Skeletal muscle tissue (tissue), 3 donors: ENCODE measurements at regions not wholly inside any gene's neighbourhood (a gene's known extent, or its start where the extent isn't known, plus 50 kb on each side); places are given as distances from the start of the nearest gene placed in this dataset.
A peak's percentile ranks its signal among the peaks of the same experiment; 100 is the strongest.

Source experiments
- H3K27ac ChIP-seq: one replicate; pipeline ENCODE4 v1.7.0; 2013; ENCODE audit warnings: mild to moderate bottlenecking, low read depth, low read length, inconsistent platforms
- H3K27me3 ChIP-seq, 3 donors: one replicate each; pipeline ENCODE4 v1.7.0; 2013; ENCODE audit warnings: low read length in 3 of 3; ENCODE audit not compliant: control insufficient read depth in 3 of 3, insufficient read depth in 3 of 3
- H3K36me3 ChIP-seq, 3 donors: one replicate each; pipeline ENCODE4 v1.7.0; 2013; ENCODE audit warnings: low read length in 3 of 3; ENCODE audit not compliant: control insufficient read depth in 3 of 3, insufficient read depth in 3 of 3
- H3K4me1 ChIP-seq, 3 donors: one replicate each; pipeline ENCODE4 v1.7.0; 2013; ENCODE audit warnings: low read length in 3 of 3, mild to moderate bottlenecking in 3 of 3; ENCODE audit not compliant: control insufficient read depth in 3 of 3, insufficient read depth in 3 of 3
- H3K4me3 ChIP-seq, 3 donors: one replicate each; pipeline ENCODE4 v1.7.0; 2013; ENCODE audit warnings: low read length in 3 of 3
- H3K9ac ChIP-seq, 3 donors: one replicate each; pipeline ENCODE4 v1.7.0; 2013; ENCODE audit warnings: low read length in 3 of 3, mild to moderate bottlenecking in 3 of 3, moderate library complexity in 2 of 3, low read depth in 1 of 3
- H3K9me3 ChIP-seq, 3 donors: one replicate each; pipeline ENCODE4 v1.7.0; 2013; ENCODE audit warnings: low read length in 3 of 3; ENCODE audit not compliant: control insufficient read depth in 3 of 3
- donor health status: Osteomylitis.

DNA sequence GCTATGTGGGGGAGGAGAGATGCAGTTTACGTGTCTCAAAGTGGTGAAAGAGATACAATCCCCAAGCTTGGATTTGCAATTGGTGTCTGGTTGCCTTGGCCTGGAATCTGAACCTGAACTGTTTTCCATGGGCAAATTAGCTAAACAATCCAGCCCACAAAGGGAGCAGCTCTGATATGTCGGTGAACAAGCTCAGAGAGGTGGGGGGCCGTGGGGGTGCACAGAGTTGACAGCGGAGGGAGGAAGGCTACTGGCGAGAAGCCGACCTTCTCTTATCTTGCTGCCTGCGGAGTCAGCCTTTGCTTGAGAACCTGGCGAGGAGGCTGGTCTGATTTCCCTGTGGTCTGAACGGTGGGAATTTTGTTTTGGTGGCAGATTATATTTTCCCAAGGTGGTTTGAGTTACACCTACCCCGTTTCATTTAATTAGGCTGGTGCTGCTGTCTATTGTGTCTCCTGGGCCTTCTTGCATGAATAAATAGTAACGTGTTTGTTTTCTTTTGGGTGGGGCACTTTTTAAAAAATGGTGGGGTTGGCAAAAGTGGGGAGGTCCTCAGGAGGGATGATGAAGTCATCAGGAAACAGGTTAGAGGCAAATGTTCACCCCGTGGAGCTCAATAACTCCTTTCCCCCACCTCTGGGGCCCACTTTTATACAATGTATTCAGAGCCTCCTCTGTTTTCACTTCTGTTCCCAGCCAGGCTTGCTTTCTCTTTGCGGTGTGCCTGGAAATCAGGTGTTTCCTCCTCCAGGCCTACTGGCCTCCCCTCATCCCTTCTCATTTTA is 80.9 kb upstream of the IGFBP5 start:
- Histone ChIP-seq H3K9ac (peak overlapping the region in 2 of 3 donors; percentile 11 to 62), H3K4me1 (peaks cover 32 to 42% (median 36%) of the 10 kb centered on the region in 3 donors), H3K27ac (peak overlapping the region; percentile 99), H3K36me3 (no peaks in the 10 kb centered on the region), H3K27me3 (no peaks in the 10 kb centered on the region), H3K4me3 (no peak overlapping the region), H3K9me3 (peaks cover 0 to 2% (median 1%) of the 10 kb centered on the region in 3 donors)

DNA sequence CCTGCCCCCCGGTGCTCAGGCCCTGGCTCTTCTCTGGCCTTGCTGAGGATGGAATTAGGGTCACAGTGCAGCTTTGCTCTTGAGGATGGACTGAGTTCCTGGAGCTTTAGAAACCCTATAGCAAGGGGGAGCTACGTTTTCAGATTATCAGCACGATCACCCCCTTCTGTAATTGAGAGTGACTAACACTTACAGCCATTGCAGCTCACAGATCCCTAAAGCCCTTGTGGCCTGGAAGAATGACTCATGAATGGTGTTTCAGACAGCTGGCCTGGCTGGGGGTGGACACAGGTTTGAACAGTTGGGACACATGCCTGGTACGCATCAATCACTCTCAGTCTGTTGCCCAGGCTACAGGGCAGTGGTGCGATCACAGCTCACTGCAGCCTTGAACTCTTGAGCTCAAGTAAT is 79.7 kb upstream of the IGFBP5 start:
- Histone ChIP-seq H3K36me3 (no peaks in the 10 kb centered on the region), H3K4me1 (peaks cover 32 to 42% (median 36%) of the 10 kb centered on the region in 3 donors), H3K27me3 (no peaks in the 10 kb centered on the region), H3K9me3 (peaks cover 0 to 2% (median 2%) of the 10 kb centered on the region in 3 donors), H3K9ac (peak overlapping the region; percentile 60 to 83 (median 75)), H3K27ac (peak overlapping the region; percentile 99), H3K4me3 (peak overlapping the region; percentile 40 to 60 (median 45))

- Histone ChIP-seq H3K4me3 (peak overlapping the region; percentile 40 to 60 (median 45)), H3K36me3 (no peaks in the 10 kb centered on the region), H3K4me1 (peaks cover 32 to 42% (median 36%) of the 10 kb centered on the region in 3 donors), H3K27me3 (no peaks in the 10 kb centered on the region), H3K9ac (peak overlapping the region; percentile 60 to 83 (median 75)), H3K27ac (peak overlapping the region; percentile 99), H3K9me3 (peaks cover 0 to 2% (median 2%) of the 10 kb centered on the region in 3 donors)
Measured at GRCh38 chr2:216774620-216775019, 79.3 kb upstream of the IGFBP5 start.

DNA sequence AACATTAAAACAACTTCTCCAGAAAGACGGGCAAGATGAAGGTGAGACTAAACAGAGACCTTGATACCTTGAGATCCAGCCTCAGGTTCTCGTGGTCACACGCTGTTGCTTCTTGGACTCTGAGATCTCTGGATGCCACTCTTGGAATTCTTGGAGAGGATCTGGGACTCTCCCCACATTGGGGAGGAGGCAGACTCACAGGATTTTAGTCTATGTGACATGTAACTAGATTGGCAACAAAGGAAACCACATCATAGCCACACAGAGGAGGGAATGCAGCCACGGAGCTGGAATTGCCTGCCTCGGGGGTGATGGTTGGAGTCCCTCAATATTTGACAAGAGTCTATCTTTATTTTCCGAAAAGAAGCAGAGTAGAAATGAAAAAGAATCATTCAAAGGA is 78.8 kb upstream of the IGFBP5 start:
- H3K27ac ChIP-seq: peak overlapping the region; percentile 99
- H3K27me3 ChIP-seq: no peaks in the 10 kb centered on the region
- H3K4me3 ChIP-seq: peak overlapping the region in 2 of 3 donors; percentile 45 to 60
- peaks cover 0 to 2% (median 2%) of the 10 kb centered on the region in 3 donors for H3K9me3 ChIP-seq
- H3K4me1 ChIP-seq: peaks cover 32 to 42% (median 36%) of the 10 kb centered on the region in 3 donors
- no peaks in the 10 kb centered on the region for H3K36me3 ChIP-seq
- H3K9ac ChIP-seq: peak overlapping the region; percentile 45 to 83 (median 63)

DNA sequence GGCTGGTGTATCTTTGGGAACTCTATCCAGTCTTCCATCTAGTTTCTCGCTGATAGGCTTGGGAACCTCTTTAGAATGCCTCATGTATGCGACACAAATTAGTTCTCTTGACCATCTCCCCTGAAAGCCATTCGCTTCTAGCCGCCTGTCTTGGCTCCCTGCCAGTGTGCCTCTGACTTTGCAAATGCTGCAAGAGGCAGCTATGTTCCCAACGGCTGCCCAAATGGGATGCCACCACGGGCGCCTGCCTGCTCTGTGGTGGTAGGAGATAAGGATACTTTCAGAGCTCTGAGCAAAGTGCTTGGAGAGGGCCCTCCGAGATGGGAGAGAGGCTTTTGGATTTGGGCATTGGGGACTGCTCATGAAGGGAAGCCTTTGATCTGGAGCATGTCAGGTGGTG is 77.7 kb upstream of the IGFBP5 start:
- peak overlapping the region in 1 of 3 donors; percentile 45 for H3K9ac ChIP-seq
- no peaks in the 10 kb centered on the region for H3K27me3 ChIP-seq
- peaks cover 32 to 42% (median 36%) of the 10 kb centered on the region in 3 donors for H3K4me1 ChIP-seq
- H3K36me3 ChIP-seq: no peaks in the 10 kb centered on the region
- peaks cover 0 to 2% (median 2%) of the 10 kb centered on the region in 3 donors for H3K9me3 ChIP-seq
- peak overlapping the region in 1 of 3 donors; percentile 13 for H3K4me3 ChIP-seq
- peak overlapping the region; percentile 99 for H3K27ac ChIP-seq

- Histone ChIP-seq H3K27ac (no peak overlapping the region), H3K4me1 (peaks cover 27 to 32% (median 30%) of the 10 kb centered on the region in 3 donors), H3K9me3 (peaks cover 0 to 2% (median 2%) of the 10 kb centered on the region in 3 donors), H3K4me3 (no peak overlapping the region), H3K36me3 (no peaks in the 10 kb centered on the region), H3K27me3 (no peaks in the 10 kb centered on the region), H3K9ac (no peak overlapping the region)
Measured at GRCh38 chr2:216770717-216771116, 75.4 kb upstream of the IGFBP5 start.

- no peaks in the 10 kb centered on the region for H3K27me3 ChIP-seq
- H3K4me3 ChIP-seq: no peak overlapping the region
- no peak overlapping the region for H3K27ac ChIP-seq
- H3K9me3 ChIP-seq: peaks cover 0 to 2% (median 2%) of the 10 kb centered on the region in 3 donors
- H3K36me3 ChIP-seq: no peaks in the 10 kb centered on the region
- no peak overlapping the region for H3K9ac ChIP-seq
- H3K4me1 ChIP-seq: peaks cover 20 to 25% (median 23%) of the 10 kb centered on the region in 3 donors
Measured at GRCh38 chr2:216770050-216770449, 74.7 kb upstream of the IGFBP5 start.

DNA sequence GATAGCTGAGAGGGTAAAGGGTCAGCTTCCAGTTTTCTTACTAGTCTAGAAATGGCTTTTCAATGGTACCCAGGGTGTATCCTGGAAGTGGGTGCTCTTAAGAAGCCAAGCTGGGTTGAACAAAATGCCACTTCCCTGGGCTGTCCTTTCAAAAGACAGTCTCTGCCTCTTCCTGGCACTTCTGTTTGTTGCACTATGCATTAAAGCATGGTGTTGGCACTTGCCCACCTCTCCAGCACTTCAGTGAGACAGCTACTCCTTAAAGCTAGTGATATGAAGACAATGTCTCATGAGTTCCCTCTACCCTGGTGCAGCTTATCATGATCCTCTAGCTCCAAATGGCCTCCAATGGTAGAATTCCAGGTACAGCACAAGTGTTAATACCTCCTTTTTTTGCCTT is 74.3 kb upstream of the IGFBP5 start:
- no peaks in the 10 kb centered on the region for H3K27me3 ChIP-seq
- H3K9me3 ChIP-seq: peaks cover 0 to 2% (median 2%) of the 10 kb centered on the region in 3 donors
- no peak overlapping the region for H3K9ac ChIP-seq
- H3K4me1 ChIP-seq: peaks cover 16 to 21% (median 19%) of the 10 kb centered on the region in 3 donors
- no peak overlapping the region for H3K4me3 ChIP-seq
- H3K36me3 ChIP-seq: no peaks in the 10 kb centered on the region
- H3K27ac ChIP-seq: no peak overlapping the region

- H3K36me3 ChIP-seq: no peaks in the 10 kb centered on the region
- H3K27ac ChIP-seq: no peak overlapping the region
- peaks cover 0 to 2% (median 2%) of the 10 kb centered on the region in 3 donors for H3K9me3 ChIP-seq
Measured at GRCh38 chr2:216768908-216769411, 73.6 kb upstream of the IGFBP5 start.

DNA sequence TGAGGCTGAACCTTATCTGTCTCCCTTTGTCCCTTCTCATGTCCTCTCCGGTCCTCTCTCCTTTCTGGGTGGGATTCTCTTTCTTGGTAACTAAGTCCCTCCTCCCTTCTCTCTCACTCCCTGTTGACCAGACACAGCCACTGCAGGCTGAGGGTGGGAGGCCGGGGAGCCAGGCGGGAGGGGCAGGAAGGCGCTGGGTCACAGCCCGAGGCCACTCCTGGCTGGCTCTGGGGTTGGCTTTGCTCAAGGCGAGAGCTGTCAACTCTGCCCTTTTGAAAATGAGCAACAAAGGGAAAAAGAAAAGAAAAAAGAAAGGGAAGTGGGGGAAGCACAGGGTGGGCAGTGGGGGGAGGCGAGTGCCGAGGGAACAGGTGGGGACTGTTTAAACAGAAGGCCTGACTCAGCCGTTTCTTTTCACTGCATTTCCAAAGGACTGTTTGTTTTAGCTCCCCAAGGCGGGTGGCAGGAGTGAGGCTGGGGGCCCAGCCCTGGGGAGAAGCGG is 70.5 kb upstream of the IGFBP5 start:
- Histone ChIP-seq H3K4me3 (no peak overlapping the region), H3K27ac (no peak overlapping the region), H3K27me3 (no peaks in the 10 kb centered on the region), H3K9ac (no peak overlapping the region), H3K4me1 (no peaks in the 10 kb centered on the region), H3K36me3 (no peaks in the 10 kb centered on the region), H3K9me3 (no peaks in the 10 kb centered on the region)

More at GRCh38 chr2:216768908-216769411, 73.6 kb upstream of the IGFBP5 start:
- Histone ChIP-seq H3K9ac (no peak overlapping the region), H3K4me1 (peaks cover 11 to 15% (median 12%) of the 10 kb centered on the region in 3 donors), H3K4me3 (no peak overlapping the region), H3K27me3 (no peaks in the 10 kb centered on the region)
